IPS-18c (cell line): ENCODE measurements at regions not wholly inside any gene's neighbourhood (a gene's known extent, or its start where the extent isn't known, plus 50 kb on each side); places are given as distances from the start of the nearest gene placed in this dataset.
"Not testable (repeated sequence)": the region's sequence is repeated elsewhere in the genome, so short reads cannot be mapped to it uniquely, and the experiment has no call there.

Experiments
- H3K4me3 ChIP-seq: 2 replicates; pipeline ENCODE4 v1.7.0; 2013; ENCODE audit warnings: low read depth, mild to moderate bottlenecking, low read length, moderate library complexity; ENCODE audit not compliant: insufficient read depth
- H3K9me3 ChIP-seq: one replicate; pipeline ENCODE4 v1.6.1; 2013; ENCODE audit warnings: mild to moderate bottlenecking, low read length, moderate library complexity; ENCODE audit not compliant: control insufficient read depth, insufficient read depth

GRCh38 chr4:163665521-163666331 is 171.2 kb downstream of the TMA16 start:
- no peak overlapping the region for H3K4me3 ChIP-seq

GRCh38 chr4:163666332-163666873 is 171.9 kb downstream of the TMA16 start:
- Histone ChIP-seq H3K4me3 (no peak overlapping the region), H3K9me3 (no peaks in the 10 kb centered on the region)

More at GRCh38 chr4:163665521-163666331, 171.2 kb downstream of the TMA16 start:
- H3K9me3 ChIP-seq: no peaks in the 10 kb centered on the region

- Histone ChIP-seq H3K9me3 (no peaks in the 10 kb centered on the region), H3K4me3 (no peak overlapping the region)
Observed at GRCh38 chr4:163672751-163673150, 178.3 kb downstream of the TMA16 start.

- Histone ChIP-seq H3K9me3 (no peaks in the 10 kb centered on the region), H3K4me3 (no peak overlapping the region)
Observed at GRCh38 chr4:163673848-163674697, 179.6 kb downstream of the TMA16 start.

- H3K4me3 ChIP-seq: no peak overlapping the region
- H3K9me3 ChIP-seq: no peaks in the 10 kb centered on the region
Observed at GRCh38 chr4:163679189-163679588, 184.7 kb downstream of the TMA16 start.

GRCh38 chr4:163680386-163681098 is 186.1 kb downstream of the TMA16 start:
- Histone ChIP-seq H3K4me3 (no peak overlapping the region), H3K9me3 (no peaks in the 10 kb centered on the region)

GRCh38 chr4:163681208-163681821 is 186.8 kb downstream of the TMA16 start:
- Histone ChIP-seq H3K4me3 (no peak overlapping the region), H3K9me3 (no peaks in the 10 kb centered on the region)

GRCh38 chr4:163688856-163689255 is 194.4 kb downstream of the TMA16 start:
- Histone ChIP-seq H3K4me3 (no peak overlapping the region), H3K9me3 (no peaks in the 10 kb centered on the region)

GRCh38 chr4:163693211-163693610 is 198.7 kb downstream of the TMA16 start:
- Histone ChIP-seq H3K4me3 (no peak overlapping the region), H3K9me3 (no peaks in the 10 kb centered on the region)

GRCh38 chr4:163693776-163694175 is 199.3 kb downstream of the TMA16 start:
- Histone ChIP-seq H3K4me3 (no peak overlapping the region), H3K9me3 (no peaks in the 10 kb centered on the region)

GRCh38 chr4:163694385-163694784 is 199.9 kb downstream of the TMA16 start:
- Histone ChIP-seq H3K4me3 (no peak overlapping the region), H3K9me3 (no peaks in the 10 kb centered on the region)

GRCh38 chr4:163697121-163697520 is 202.6 kb downstream of the TMA16 start:
- H3K9me3 ChIP-seq: no peaks in the 10 kb centered on the region
- no peak overlapping the region for H3K4me3 ChIP-seq

GRCh38 chr4:163700383-163700782 is 205.9 kb downstream of the TMA16 start:
- H3K9me3 ChIP-seq, H3K4me3 ChIP-seq: not testable (repeated sequence)

- no peak overlapping the region for H3K4me3 ChIP-seq
- no peaks in the 10 kb centered on the region for H3K9me3 ChIP-seq
Observed at GRCh38 chr4:163701916-163702315, 207.4 kb downstream of the TMA16 start.

- H3K9me3 ChIP-seq: no peaks in the 10 kb centered on the region
- H3K4me3 ChIP-seq: no peak overlapping the region
Observed at GRCh38 chr4:163702736-163703135, 208.2 kb downstream of the TMA16 start.

GRCh38 chr4:163703251-163703650 is 208.8 kb downstream of the TMA16 start:
- Histone ChIP-seq H3K9me3 (no peaks in the 10 kb centered on the region), H3K4me3 (no peak overlapping the region)

GRCh38 chr4:163707873-163708272 is 213.4 kb downstream of the TMA16 start:
- Histone ChIP-seq H3K4me3 (no peak overlapping the region), H3K9me3 (no peaks in the 10 kb centered on the region)
